ENCODE measurements at regions not wholly inside any gene's neighbourhood (a gene's known extent, or its start where the extent isn't known, plus 50 kb on each side); places are given as distances from the start of the nearest gene placed in this dataset.

DNA sequence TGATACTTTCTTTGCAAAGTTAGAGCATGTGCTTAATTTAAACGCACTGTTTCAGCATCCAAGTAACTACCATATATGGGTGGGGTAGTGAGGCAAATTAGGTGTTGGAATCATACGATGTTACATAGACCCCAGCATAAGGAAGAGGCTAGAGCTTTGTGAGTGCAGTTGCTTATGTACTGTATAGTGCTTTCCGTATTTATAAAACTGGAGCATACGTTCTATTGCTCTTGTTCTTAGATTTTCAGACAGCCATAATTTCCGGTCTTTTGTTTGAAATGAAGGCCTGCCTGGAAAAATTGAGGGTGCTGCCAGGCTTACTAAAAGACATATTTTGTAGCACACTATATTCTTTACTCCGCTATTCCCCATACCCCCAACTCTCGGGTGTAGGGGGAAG lies 335.7 kb downstream of the FOXG1 start:
- TF ChIP-seq ESRRA (CRISPR knock-in tag; IDR thresholded peaks at IDR 0.05; ENCODE audit: borderline replicate concordance) (no peak), MYBL2 (CRISPR knock-in tag; IDR thresholded peaks at IDR 0.05) (no peak), HMGA2 (CRISPR knock-in tag; IDR thresholded peaks at IDR 0.05) (no peak), SMAD4 (CRISPR knock-in tag; IDR thresholded peaks at IDR 0.05) (no peak), PRRX2 (CRISPR knock-in tag; IDR thresholded peaks at IDR 0.05) (no peak), NR3C1 (CRISPR knock-in tag; conservative IDR thresholded peaks at IDR 0.05; ENCODE audit: low read depth) (no peak)
- TF ChIP-seq, protein P1, sequence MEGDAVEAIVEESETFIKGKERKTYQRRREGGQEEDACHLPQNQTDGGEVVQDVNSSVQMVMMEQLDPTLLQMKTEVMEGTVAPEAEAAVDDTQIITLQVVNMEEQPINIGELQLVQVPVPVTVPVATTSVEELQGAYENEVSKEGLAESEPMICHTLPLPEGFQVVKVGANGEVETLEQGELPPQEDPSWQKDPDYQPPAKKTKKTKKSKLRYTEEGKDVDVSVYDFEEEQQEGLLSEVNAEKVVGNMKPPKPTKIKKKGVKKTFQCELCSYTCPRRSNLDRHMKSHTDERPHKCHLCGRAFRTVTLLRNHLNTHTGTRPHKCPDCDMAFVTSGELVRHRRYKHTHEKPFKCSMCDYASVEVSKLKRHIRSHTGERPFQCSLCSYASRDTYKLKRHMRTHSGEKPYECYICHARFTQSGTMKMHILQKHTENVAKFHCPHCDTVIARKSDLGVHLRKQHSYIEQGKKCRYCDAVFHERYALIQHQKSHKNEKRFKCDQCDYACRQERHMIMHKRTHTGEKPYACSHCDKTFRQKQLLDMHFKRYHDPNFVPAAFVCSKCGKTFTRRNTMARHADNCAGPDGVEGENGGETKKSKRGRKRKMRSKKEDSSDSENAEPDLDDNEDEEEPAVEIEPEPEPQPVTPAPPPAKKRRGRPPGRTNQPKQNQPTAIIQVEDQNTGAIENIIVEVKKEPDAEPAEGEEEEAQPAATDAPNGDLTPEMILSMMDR (IDR thresholded peaks at IDR 0.05), result no peak
- TF ChIP-seq, protein P2, sequence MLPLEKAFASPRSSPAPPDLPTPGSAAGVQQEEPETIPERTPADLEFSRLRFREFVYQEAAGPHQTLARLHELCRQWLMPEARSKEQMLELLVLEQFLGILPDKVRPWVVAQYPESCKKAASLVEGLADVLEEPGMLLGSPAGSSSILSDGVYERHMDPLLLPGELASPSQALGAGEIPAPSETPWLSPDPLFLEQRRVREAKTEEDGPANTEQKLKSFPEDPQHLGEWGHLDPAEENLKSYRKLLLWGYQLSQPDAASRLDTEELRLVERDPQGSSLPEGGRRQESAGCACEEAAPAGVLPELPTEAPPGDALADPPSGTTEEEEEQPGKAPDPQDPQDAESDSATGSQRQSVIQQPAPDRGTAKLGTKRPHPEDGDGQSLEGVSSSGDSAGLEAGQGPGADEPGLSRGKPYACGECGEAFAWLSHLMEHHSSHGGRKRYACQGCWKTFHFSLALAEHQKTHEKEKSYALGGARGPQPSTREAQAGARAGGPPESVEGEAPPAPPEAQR (CRISPR knock-in tag; IDR thresholded peaks at IDR 0.05), result no peak
- TF ChIP-seq, protein P3, sequence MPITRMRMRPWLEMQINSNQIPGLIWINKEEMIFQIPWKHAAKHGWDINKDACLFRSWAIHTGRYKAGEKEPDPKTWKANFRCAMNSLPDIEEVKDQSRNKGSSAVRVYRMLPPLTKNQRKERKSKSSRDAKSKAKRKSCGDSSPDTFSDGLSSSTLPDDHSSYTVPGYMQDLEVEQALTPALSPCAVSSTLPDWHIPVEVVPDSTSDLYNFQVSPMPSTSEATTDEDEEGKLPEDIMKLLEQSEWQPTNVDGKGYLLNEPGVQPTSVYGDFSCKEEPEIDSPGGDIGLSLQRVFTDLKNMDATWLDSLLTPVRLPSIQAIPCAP (CRISPR knock-in tag; IDR thresholded peaks at IDR 0.05), result no peak
- TF ChIP-seq, protein P4, sequence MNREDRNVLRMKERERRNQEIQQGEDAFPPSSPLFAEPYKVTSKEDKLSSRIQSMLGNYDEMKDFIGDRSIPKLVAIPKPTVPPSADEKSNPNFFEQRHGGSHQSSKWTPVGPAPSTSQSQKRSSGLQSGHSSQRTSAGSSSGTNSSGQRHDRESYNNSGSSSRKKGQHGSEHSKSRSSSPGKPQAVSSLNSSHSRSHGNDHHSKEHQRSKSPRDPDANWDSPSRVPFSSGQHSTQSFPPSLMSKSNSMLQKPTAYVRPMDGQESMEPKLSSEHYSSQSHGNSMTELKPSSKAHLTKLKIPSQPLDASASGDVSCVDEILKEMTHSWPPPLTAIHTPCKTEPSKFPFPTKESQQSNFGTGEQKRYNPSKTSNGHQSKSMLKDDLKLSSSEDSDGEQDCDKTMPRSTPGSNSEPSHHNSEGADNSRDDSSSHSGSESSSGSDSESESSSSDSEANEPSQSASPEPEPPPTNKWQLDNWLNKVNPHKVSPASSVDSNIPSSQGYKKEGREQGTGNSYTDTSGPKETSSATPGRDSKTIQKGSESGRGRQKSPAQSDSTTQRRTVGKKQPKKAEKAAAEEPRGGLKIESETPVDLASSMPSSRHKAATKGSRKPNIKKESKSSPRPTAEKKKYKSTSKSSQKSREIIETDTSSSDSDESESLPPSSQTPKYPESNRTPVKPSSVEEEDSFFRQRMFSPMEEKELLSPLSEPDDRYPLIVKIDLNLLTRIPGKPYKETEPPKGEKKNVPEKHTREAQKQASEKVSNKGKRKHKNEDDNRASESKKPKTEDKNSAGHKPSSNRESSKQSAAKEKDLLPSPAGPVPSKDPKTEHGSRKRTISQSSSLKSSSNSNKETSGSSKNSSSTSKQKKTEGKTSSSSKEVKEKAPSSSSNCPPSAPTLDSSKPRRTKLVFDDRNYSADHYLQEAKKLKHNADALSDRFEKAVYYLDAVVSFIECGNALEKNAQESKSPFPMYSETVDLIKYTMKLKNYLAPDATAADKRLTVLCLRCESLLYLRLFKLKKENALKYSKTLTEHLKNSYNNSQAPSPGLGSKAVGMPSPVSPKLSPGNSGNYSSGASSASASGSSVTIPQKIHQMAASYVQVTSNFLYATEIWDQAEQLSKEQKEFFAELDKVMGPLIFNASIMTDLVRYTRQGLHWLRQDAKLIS (CRISPR knock-in tag; IDR thresholded peaks at IDR 0.05; ENCODE audit: borderline replicate concordance), result no peak
- TF ChIP-seq, protein P5, sequence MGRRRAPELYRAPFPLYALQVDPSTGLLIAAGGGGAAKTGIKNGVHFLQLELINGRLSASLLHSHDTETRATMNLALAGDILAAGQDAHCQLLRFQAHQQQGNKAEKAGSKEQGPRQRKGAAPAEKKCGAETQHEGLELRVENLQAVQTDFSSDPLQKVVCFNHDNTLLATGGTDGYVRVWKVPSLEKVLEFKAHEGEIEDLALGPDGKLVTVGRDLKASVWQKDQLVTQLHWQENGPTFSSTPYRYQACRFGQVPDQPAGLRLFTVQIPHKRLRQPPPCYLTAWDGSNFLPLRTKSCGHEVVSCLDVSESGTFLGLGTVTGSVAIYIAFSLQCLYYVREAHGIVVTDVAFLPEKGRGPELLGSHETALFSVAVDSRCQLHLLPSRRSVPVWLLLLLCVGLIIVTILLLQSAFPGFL (CRISPR knock-in tag; IDR thresholded peaks at IDR 0.05; ENCODE audit: borderline replicate concordance), result no peak
- TF ChIP-seq, protein P6, sequence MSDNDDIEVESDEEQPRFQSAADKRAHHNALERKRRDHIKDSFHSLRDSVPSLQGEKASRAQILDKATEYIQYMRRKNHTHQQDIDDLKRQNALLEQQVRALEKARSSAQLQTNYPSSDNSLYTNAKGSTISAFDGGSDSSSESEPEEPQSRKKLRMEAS (CRISPR knock-in tag; IDR thresholded peaks at IDR 0.05), result no peak
- TF ChIP-seq, protein P7, sequence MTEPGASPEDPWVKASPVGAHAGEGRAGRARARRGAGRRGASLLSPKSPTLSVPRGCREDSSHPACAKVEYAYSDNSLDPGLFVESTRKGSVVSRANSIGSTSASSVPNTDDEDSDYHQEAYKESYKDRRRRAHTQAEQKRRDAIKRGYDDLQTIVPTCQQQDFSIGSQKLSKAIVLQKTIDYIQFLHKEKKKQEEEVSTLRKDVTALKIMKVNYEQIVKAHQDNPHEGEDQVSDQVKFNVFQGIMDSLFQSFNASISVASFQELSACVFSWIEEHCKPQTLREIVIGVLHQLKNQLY (CRISPR knock-in tag; IDR thresholded peaks at IDR 0.05), result no peak

Data from WTC11 (cell line).